PC-9 (cell line): ENCODE measurements at regions not wholly inside any gene's neighbourhood (a gene's known extent, or its start where the extent isn't known, plus 50 kb on each side); places are given as distances from the start of the nearest gene placed in this dataset.
A peak's percentile ranks its signal among the peaks of the same experiment; 100 is the strongest.

Source experiments
- BruUV-seq: library from RNA; stranded (reverse); fragments of 400-500 nt; replicated peaks from 2 replicates; lab custom pipeline; 2021; lab: Mats Ljungman, UMichigan
- CTCF ChIA-PET: fragments of 300-600 bp; sonication (Branson Sonifier 250); formaldehyde crosslinking; loops from one replicate; lab custom pipeline; 2022; ENCODE audit warnings: antibody characterized with exemption; lab: Charles Lee
- POLR2A ChIA-PET: fragments of 300-600 bp; sonication (Branson Sonifier 250); formaldehyde crosslinking; loops from one replicate; lab custom pipeline; 2022; ENCODE audit warnings: antibody characterized with exemption; ENCODE audit not compliant: unreplicated experiment; lab: Charles Lee
- DNase-seq, 2 experiments: peaks; one replicate each; pipeline versions ENCODE4 v3.0.0 to v3.0.0-alpha.2; 2015 to 2022; ENCODE audit warnings: mixed read lengths in 1 of 2
- H2AFZ ChIP-seq: fragments of 200-600 bp; sonication (generic); 2 replicates; pipeline ENCODE4 v1.8.1; 2017; ENCODE audit warnings: antibody characterized with exemption
- H3F3A ChIP-seq: fragments of 200-600 bp; sonication (generic); 2 replicates; pipeline ENCODE4 v1.8.1; 2017; ENCODE audit warnings: antibody characterized with exemption, mild to moderate bottlenecking, low read depth; ENCODE audit not compliant: insufficient read depth
- H3K27ac ChIP-seq: fragments of 200-600 bp; sonication (generic); 2 replicates; pipeline ENCODE4 v1.6.1; 2016; ENCODE audit warnings: mixed run types
- H3K27me3 ChIP-seq: fragments of 200-600 bp; sonication (generic); 2 replicates; pipeline ENCODE4 v1.6.1; 2016; ENCODE audit warnings: low read depth, mixed run types; ENCODE audit not compliant: insufficient read depth
- H3K36me3 ChIP-seq: fragments of 200-600 bp; sonication (generic); 2 replicates; pipeline ENCODE4 v1.6.1; 2016; ENCODE audit warnings: low read depth, mixed run types
- H3K4me1 ChIP-seq: fragments of 200-600 bp; sonication (generic); replicated peaks from 2 replicates; pipeline ENCODE4 v1.6.1; 2016; ENCODE audit warnings: mixed run types; ENCODE audit not compliant: insufficient read depth
- H3K4me2 ChIP-seq: fragments of 200-600 bp; sonication (generic); 2 replicates; pipeline ENCODE4 v1.6.1; 2017; ENCODE audit warnings: mixed run types
- H3K4me3 ChIP-seq: fragments of 200-600 bp; sonication (generic); 2 replicates; pipeline ENCODE4 v1.6.1; 2016; ENCODE audit warnings: mixed run types
- H3K79me2 ChIP-seq: fragments of 200-600 bp; sonication (generic); 2 replicates; pipeline ENCODE4 v1.6.1; 2017; ENCODE audit warnings: low read depth, mixed run types
- H3K9me2 ChIP-seq: fragments of 200-600 bp; sonication (generic); 2 replicates; pipeline ENCODE4 v1.8.1; 2017; ENCODE audit warnings: mild to moderate bottlenecking; ENCODE audit not compliant: insufficient read depth
- H3K9me3 ChIP-seq: fragments of 200-600 bp; sonication (generic); 2 replicates; pipeline ENCODE4 v1.8.1; 2016; ENCODE audit warnings: low read depth; ENCODE audit not compliant: insufficient read depth
- H4K20me1 ChIP-seq: fragments of 200-600 bp; sonication (generic); 2 replicates; pipeline ENCODE4 v1.8.1; 2017; ENCODE audit not compliant: insufficient read depth
- CTCF ChIP-seq: fragments of 200-600 bp; sonication (generic); conservative IDR thresholded peaks from 2 replicates; pipeline ENCODE4 v1.6.1; 2017; ENCODE audit warnings: mixed run types, antibody characterized with exemption, mild to moderate bottlenecking, moderate library complexity
- EZH2 ChIP-seq: fragments of 200-600 bp; sonication (generic); IDR thresholded peaks from 2 replicates; pipeline ENCODE4 v1.8.0; 2017; ENCODE audit warnings: antibody characterized with exemption, low read depth
- intact Hi-C: fragments of 100-400 bp; cut with micrococcal nuclease; formaldehyde crosslinking; loops from one replicate; pipeline ENCODE4 v1.10.0; 2022; ENCODE audit not compliant: unreplicated experiment

- CTCF ChIA-PET: no interaction called here
- Histone ChIP-seq H3K27me3 (no peaks in the 10 kb centered on the region), H3K27ac (no peak overlapping the region), H3K4me1 (peaks cover 22% of the 10 kb centered on the region; the same call in 1 of the 2 replicates), H3K79me2 (no peaks in the 10 kb centered on the region), H2AFZ (no peak overlapping the region), H3K4me3 (no peak overlapping the region), H4K20me1 (no peaks in the 10 kb centered on the region), H3K4me2 (no peak overlapping the region), H3K36me3 (no peaks in the 10 kb centered on the region), H3F3A (no peaks in the 10 kb centered on the region), H3K9me2 (no peaks in the 10 kb centered on the region), H3K9me3 (0 out of 2 replicates have a peak, but pooled peaks cover 3% of the 10 kb centered on the region)
- no TSS peak for BruUV-seq
- POLR2A ChIA-PET: no interaction called here
- intact Hi-C loops: loop anchor here (10.0 kb wide), 1 partner anchor 88 kb away; no protein-coding TSS in a partner anchor
- DNase-seq: no peak
- TF ChIP-seq EZH2 (no peak), CTCF (no peak)
Observed at GRCh38 chr10:90317172-90317571, 540.7 kb downstream of the HTR7 start.

GRCh38 chr10:90318659-90319058 lies 539.2 kb downstream of the HTR7 start:
- H3K79me2 ChIP-seq: no peaks in the 10 kb centered on the region
- peaks cover 21% of the 10 kb centered on the region; the same call in 1 of the 2 replicates for H3K4me1 ChIP-seq
- no peaks in the 10 kb centered on the region for H3K9me2 ChIP-seq
- ChIA-PET CTCF (no interaction called here), POLR2A (no interaction called here)
- H2AFZ ChIP-seq: no peak overlapping the region
- no peak overlapping the region for H3K4me3 ChIP-seq
- H4K20me1 ChIP-seq: no peaks in the 10 kb centered on the region
- no peak overlapping the region for H3K27ac ChIP-seq
- TF ChIP-seq EZH2: no peak
- no peaks in the 10 kb centered on the region for H3K36me3 ChIP-seq
- no TSS peak for BruUV-seq
- no peaks in the 10 kb centered on the region for H3K27me3 ChIP-seq
- no peak overlapping the region for H3K4me2 ChIP-seq
- no peaks in the 10 kb centered on the region for H3F3A ChIP-seq
- no peak for DNase-seq
- H3K9me3 ChIP-seq: 0 out of 2 replicates have a peak, but pooled peaks cover 3% of the 10 kb centered on the region
- intact Hi-C loops: loop anchor here (10.0 kb wide), 1 partner anchor 86 kb away; no protein-coding TSS in a partner anchor

GRCh38 chr10:90319188-90319914 lies 538.5 kb downstream of the HTR7 start:
- no peaks in the 10 kb centered on the region for H3F3A ChIP-seq
- TF ChIP-seq EZH2 (no peak), CTCF (no peak)
- H3K79me2 ChIP-seq: no peaks in the 10 kb centered on the region
- DNase-seq: peak; percentile 46 to 84
- H3K9me2 ChIP-seq: no peaks in the 10 kb centered on the region
- no TSS peak for BruUV-seq
- ChIA-PET POLR2A (interaction anchor here (0.5 kb wide), 1 partner anchor 1096 kb away, joined by 5 read pairs; no protein-coding TSS in a partner anchor), CTCF (no interaction called here)
- peaks cover 16% of the 10 kb centered on the region; the same call in 1 of the 2 replicates for H3K4me1 ChIP-seq
- peak overlapping the region; percentile 17; the same call in 1 of the 2 replicates for H3K4me2 ChIP-seq
- no peaks in the 10 kb centered on the region for H3K36me3 ChIP-seq
- no peaks in the 10 kb centered on the region for H3K27me3 ChIP-seq
- H4K20me1 ChIP-seq: no peaks in the 10 kb centered on the region
- H3K4me3 ChIP-seq: no peak overlapping the region
- H2AFZ ChIP-seq: no peak overlapping the region
- H3K27ac ChIP-seq: no peak overlapping the region
- intact Hi-C loops: loop anchor here (10.0 kb wide), 1 partner anchor 85 kb away; no protein-coding TSS in a partner anchor
- 0 out of 2 replicates have a peak, but pooled peaks cover 3% of the 10 kb centered on the region for H3K9me3 ChIP-seq
